Activated naive CD8-positive, alpha-beta T cell treated with anti-CD3 and anti-CD28 coated beads, Interleukin-2, amount 10 ng/mL, durations not matched to agents 7 days and 5 days (primary cell): ENCODE measurements at regions not wholly inside any gene's neighbourhood (a gene's known extent, or its start where the extent isn't known, plus 50 kb on each side); places are given as distances from the start of the nearest gene placed in this dataset.

Source experiments
- ATAC-seq: fragments of 150-1000 bp; cut with Tn5 transposase; one replicate; pipeline ENCODE4 v1.10.0; 2021; ENCODE audit warnings: low read depth, moderate library complexity
- POLR2A ChIA-PET: fragments of 350-600 bp; sonication (Branson Sonifier 250); formaldehyde crosslinking; loops from one replicate; lab custom pipeline; 2021; ENCODE audit warnings: antibody characterized with exemption; lab: Charles Lee
- DNase-seq: peaks from one replicate; pipeline ENCODE4 v3.0.0; 2021
- H3K27ac Mint-ChIP-seq: one replicate; pipeline ENCODE4 v1.8.0; 2022; ENCODE audit warnings: mild to moderate bottlenecking, mixed read lengths
- H3K27me3 Mint-ChIP-seq: one replicate; pipeline ENCODE4 v1.8.0; 2022; ENCODE audit warnings: mild to moderate bottlenecking, moderate library complexity, mixed read lengths
- H3K36me3 Mint-ChIP-seq: one replicate; pipeline ENCODE4 v1.8.0; 2021; ENCODE audit warnings: mild to moderate bottlenecking, mixed read lengths
- H3K4me1 Mint-ChIP-seq: one replicate; pipeline ENCODE4 v1.8.0; 2021; ENCODE audit warnings: mixed read lengths
- H3K4me3 Mint-ChIP-seq: one replicate; pipeline ENCODE4 v1.8.0; 2022; ENCODE audit warnings: mild to moderate bottlenecking, moderate library complexity, mixed read lengths
- H3K9me3 Mint-ChIP-seq: one replicate; pipeline ENCODE4 v1.8.0; 2021; ENCODE audit warnings: mixed read lengths

- DNase-seq, result no peak
- POLR2A ChIA-PET, result no interaction called here
- Mint-ChIP-seq H3K36me3 (no peaks in the 10 kb centered on the region), H3K4me3 (no peak overlapping the region), H3K27me3 (no peaks in the 10 kb centered on the region), H3K4me1 (no peaks in the 10 kb centered on the region), H3K9me3 (no peaks in the 10 kb centered on the region), H3K27ac (no peak overlapping the region)
- ATAC-seq, result no peak
Measured at GRCh38 chr4:65799513-65799912, 129.2 kb upstream of the EPHA5 start.

GRCh38 chr4:65798498-65799127 is 128.3 kb upstream of the EPHA5 start:
- Mint-ChIP-seq H3K4me3 (no peak overlapping the region), H3K4me1 (no peaks in the 10 kb centered on the region)
- POLR2A ChIA-PET, result no interaction called here

GRCh38 chr4:65791812-65792308 is 121.6 kb upstream of the EPHA5 start:
- Mint-ChIP-seq H3K4me1 (no peaks in the 10 kb centered on the region), H3K9me3 (peaks cover 3% of the 10 kb centered on the region), H3K27ac (no peak overlapping the region), H3K4me3 (no peak overlapping the region), H3K36me3 (no peaks in the 10 kb centered on the region), H3K27me3 (no peaks in the 10 kb centered on the region)
- no peak for ATAC-seq
- no peak for DNase-seq
- POLR2A ChIA-PET, result no interaction called here

More at GRCh38 chr4:65798498-65799127, 128.3 kb upstream of the EPHA5 start:
- DNase-seq (no peak), ATAC-seq (no peak)
- no peaks in the 10 kb centered on the region for H3K36me3 Mint-ChIP-seq
- H3K27ac Mint-ChIP-seq, result no peak overlapping the region
- H3K9me3 Mint-ChIP-seq, result peaks cover 3% of the 10 kb centered on the region
- no peaks in the 10 kb centered on the region for H3K27me3 Mint-ChIP-seq

GRCh38 chr4:65791111-65791811 is 121.0 kb upstream of the EPHA5 start:
- POLR2A ChIA-PET, result no interaction called here
- Mint-ChIP-seq H3K4me1 (no peaks in the 10 kb centered on the region), H3K27ac (no peak overlapping the region), H3K4me3 (no peak overlapping the region), H3K36me3 (no peaks in the 10 kb centered on the region), H3K9me3 (peaks cover 3% of the 10 kb centered on the region), H3K27me3 (no peaks in the 10 kb centered on the region)
- no peak for ATAC-seq
- DNase-seq, result no peak

DNA sequence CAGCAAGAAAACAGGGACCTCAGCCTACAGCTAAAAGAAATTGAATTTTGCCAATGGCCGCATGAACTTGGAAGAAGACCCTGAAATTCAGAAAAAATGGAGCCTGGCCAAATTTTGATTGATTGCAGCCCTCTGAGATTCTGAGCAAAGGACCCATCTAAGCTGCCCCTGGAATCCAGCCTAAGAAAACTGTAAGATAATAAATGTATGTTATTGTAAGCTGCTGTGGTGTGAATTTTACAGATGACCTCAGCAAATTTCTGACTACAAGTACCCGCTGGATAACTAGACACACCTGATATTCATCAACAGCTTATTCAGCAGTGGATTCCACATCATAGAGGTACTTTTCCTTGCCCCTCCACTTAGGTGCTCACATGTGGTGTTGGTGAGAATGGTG is 119.5 kb upstream of the EPHA5 start:
- POLR2A ChIA-PET, result no interaction called here
- no peak overlapping the region for H3K4me3 Mint-ChIP-seq
- H3K36me3 Mint-ChIP-seq, result no peaks in the 10 kb centered on the region
- H3K4me1 Mint-ChIP-seq, result no peaks in the 10 kb centered on the region
- H3K27me3 Mint-ChIP-seq, result no peaks in the 10 kb centered on the region
- no peak for DNase-seq
- ATAC-seq, result no peak
- H3K27ac Mint-ChIP-seq, result no peak overlapping the region
- H3K9me3 Mint-ChIP-seq, result peaks cover 3% of the 10 kb centered on the region

GRCh38 chr4:65789341-65789740 is 119.1 kb upstream of the EPHA5 start:
- POLR2A ChIA-PET, result no interaction called here
- Mint-ChIP-seq H3K27ac (no peak overlapping the region), H3K4me3 (no peak overlapping the region), H3K36me3 (no peaks in the 10 kb centered on the region), H3K27me3 (no peaks in the 10 kb centered on the region), H3K9me3 (peaks cover 3% of the 10 kb centered on the region), H3K4me1 (no peaks in the 10 kb centered on the region)
- DNase-seq (no peak), ATAC-seq (no peak)

GRCh38 chr4:65777270-65777669 is 107.0 kb upstream of the EPHA5 start:
- Mint-ChIP-seq H3K9me3 (peaks cover 7% of the 10 kb centered on the region), H3K36me3 (no peaks in the 10 kb centered on the region), H3K27ac (no peak overlapping the region), H3K27me3 (no peaks in the 10 kb centered on the region), H3K4me3 (no peak overlapping the region), H3K4me1 (no peaks in the 10 kb centered on the region)
- ATAC-seq (no peak), DNase-seq (no peak)
- POLR2A ChIA-PET, result no interaction called here

- H3K27ac Mint-ChIP-seq, result no peak overlapping the region
- H3K36me3 Mint-ChIP-seq, result no peaks in the 10 kb centered on the region
- H3K27me3 Mint-ChIP-seq, result no peaks in the 10 kb centered on the region
- no peak for DNase-seq
- H3K4me1 Mint-ChIP-seq, result no peaks in the 10 kb centered on the region
- POLR2A ChIA-PET, result no interaction called here
- peaks cover 9% of the 10 kb centered on the region for H3K9me3 Mint-ChIP-seq
- H3K4me3 Mint-ChIP-seq, result no peak overlapping the region
- ATAC-seq, result no peak
Measured at GRCh38 chr4:65773636-65774035, 103.3 kb upstream of the EPHA5 start.

GRCh38 chr4:65747386-65747785 is 77.1 kb upstream of the EPHA5 start:
- no peaks in the 10 kb centered on the region for H3K9me3 Mint-ChIP-seq
- H3K4me3 Mint-ChIP-seq, result no peak overlapping the region
- ATAC-seq, result no peak
- DNase-seq, result no peak
- POLR2A ChIA-PET, result no interaction called here
- H3K36me3 Mint-ChIP-seq, result no peaks in the 10 kb centered on the region
- no peak overlapping the region for H3K27ac Mint-ChIP-seq
- H3K27me3 Mint-ChIP-seq, result no peaks in the 10 kb centered on the region
- no peaks in the 10 kb centered on the region for H3K4me1 Mint-ChIP-seq

DNA sequence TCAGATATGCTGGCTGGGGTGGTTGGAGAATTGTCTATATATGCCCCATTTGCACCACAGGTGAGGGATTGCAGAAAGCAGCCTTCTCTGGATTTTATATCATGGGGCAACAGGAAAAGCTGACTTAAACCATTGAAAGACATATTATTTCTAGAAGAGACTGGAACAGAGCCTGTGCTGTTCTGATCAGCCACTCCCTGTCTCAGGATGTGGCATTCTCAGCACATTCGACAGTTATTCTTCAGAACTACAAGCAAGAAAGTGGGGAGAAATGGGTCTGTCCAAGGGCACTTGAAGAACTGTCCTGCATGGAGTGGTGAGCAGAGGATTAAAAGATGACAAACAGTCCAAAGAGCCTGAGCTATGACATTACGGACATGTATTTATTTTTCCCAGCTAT is 67.8 kb upstream of the EPHA5 start:
- H3K4me3 Mint-ChIP-seq, result no peak overlapping the region
- POLR2A ChIA-PET, result no interaction called here
- H3K27ac Mint-ChIP-seq, result no peak overlapping the region
- no peaks in the 10 kb centered on the region for H3K4me1 Mint-ChIP-seq
- DNase-seq, result no peak
- no peak for ATAC-seq
- H3K36me3 Mint-ChIP-seq, result no peaks in the 10 kb centered on the region
- no peaks in the 10 kb centered on the region for H3K27me3 Mint-ChIP-seq
- H3K9me3 Mint-ChIP-seq, result no peaks in the 10 kb centered on the region

GRCh38 chr4:65737672-65738071 is 67.4 kb upstream of the EPHA5 start:
- Mint-ChIP-seq H3K9me3 (no peaks in the 10 kb centered on the region), H3K27me3 (no peaks in the 10 kb centered on the region), H3K36me3 (no peaks in the 10 kb centered on the region), H3K4me3 (no peak overlapping the region), H3K4me1 (no peaks in the 10 kb centered on the region), H3K27ac (no peak overlapping the region)
- ATAC-seq (no peak), DNase-seq (no peak)
- POLR2A ChIA-PET, result no interaction called here

DNA sequence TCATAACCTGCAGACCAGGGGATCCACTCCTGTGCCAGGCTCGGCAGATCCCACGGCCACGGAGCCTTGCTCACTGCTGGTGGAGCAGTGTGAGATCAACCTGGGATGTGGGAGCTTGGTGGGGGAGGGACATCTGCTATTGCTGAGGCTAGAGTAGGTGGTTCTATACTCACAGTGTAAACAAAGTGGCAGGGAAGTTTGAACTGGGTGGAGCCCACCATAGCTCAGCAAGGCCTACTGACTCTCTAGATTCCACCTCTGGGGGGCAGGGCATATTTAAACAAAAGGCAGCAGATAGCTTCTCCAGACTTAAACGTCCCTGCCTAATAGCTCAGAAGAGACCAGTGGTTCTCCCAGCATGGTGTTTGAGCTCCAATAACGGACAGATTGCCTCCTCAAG is 54.7 kb upstream of the EPHA5 start:
- no peaks in the 10 kb centered on the region for H3K36me3 Mint-ChIP-seq
- ATAC-seq, result no peak
- H3K27me3 Mint-ChIP-seq, result no peaks in the 10 kb centered on the region
- no peak for DNase-seq
- no peaks in the 10 kb centered on the region for H3K9me3 Mint-ChIP-seq
- POLR2A ChIA-PET, result no interaction called here
- no peak overlapping the region for H3K4me3 Mint-ChIP-seq
- no peaks in the 10 kb centered on the region for H3K4me1 Mint-ChIP-seq
- H3K27ac Mint-ChIP-seq, result no peak overlapping the region
